Activated CD8-positive, alpha-beta T cell treated with anti-CD3 and anti-CD28 coated beads for 36 hours (primary cell): ENCODE measurements at regions not wholly inside any gene's neighbourhood (a gene's known extent, or its start where the extent isn't known, plus 50 kb on each side); places are given as distances from the start of the nearest gene placed in this dataset.

Experiments used
- ATAC-seq: fragments of 200-7000 bp; cut with Tn5 transposase; one replicate; pipeline ENCODE4 v1.10.0; 2021; ENCODE audit warnings: mild to moderate bottlenecking, moderate library complexity
- CTCF ChIA-PET: fragments of 350-600 bp; sonication (Branson Sonifier 250); formaldehyde crosslinking; loops from one replicate; lab custom pipeline; 2021; ENCODE audit warnings: antibody characterized with exemption; lab: Charles Lee
- POLR2A ChIA-PET: fragments of 350-600 bp; sonication (Branson Sonifier 250); formaldehyde crosslinking; loops from one replicate; lab custom pipeline; 2021; ENCODE audit warnings: antibody characterized with exemption; lab: Charles Lee
- DNase-seq: peaks from one replicate; pipeline ENCODE4 v3.0.0-alpha.2; 2020
- H3K27ac Mint-ChIP-seq: one replicate; pipeline ENCODE4 v1.8.0; 2021; ENCODE audit warnings: mild to moderate bottlenecking, mixed read lengths
- H3K27me3 Mint-ChIP-seq: one replicate; pipeline ENCODE4 v1.8.0; 2021; ENCODE audit warnings: mixed read lengths
- H3K36me3 Mint-ChIP-seq: one replicate; pipeline ENCODE4 v1.8.0; 2021; ENCODE audit warnings: low read depth, mixed read lengths
- H3K4me1 Mint-ChIP-seq: one replicate; pipeline ENCODE4 v1.8.0; 2021; ENCODE audit warnings: low read depth, mixed read lengths
- H3K4me3 Mint-ChIP-seq: one replicate; pipeline ENCODE4 v1.8.0; 2021; ENCODE audit warnings: mild to moderate bottlenecking, moderate library complexity, mixed read lengths
- H3K9me3 Mint-ChIP-seq: one replicate; pipeline ENCODE4 v1.8.0; 2021; ENCODE audit warnings: mixed read lengths
- CTCF ChIP-seq: fragments of 200-600 bp; IDR thresholded peaks from one replicate; pipeline ENCODE4 v1.8.0; 2022; ENCODE audit warnings: antibody characterized with exemption, mild to moderate bottlenecking
- intact Hi-C: fragments of 100-400 bp; cut with micrococcal nuclease; formaldehyde crosslinking; loops from one replicate; pipeline ENCODE4 v1.10.0; 2022

- no peak for TF ChIP-seq CTCF
- Mint-ChIP-seq H3K27ac (no peak overlapping the region), H3K27me3 (peaks cover 12% of the 10 kb centered on the region), H3K4me3 (no peak overlapping the region), H3K36me3 (no peaks in the 10 kb centered on the region), H3K4me1 (no peaks in the 10 kb centered on the region), H3K9me3 (peaks cover 5% of the 10 kb centered on the region)
- ATAC-seq, result no peak
- intact Hi-C loops, result no loop called here
- POLR2A ChIA-PET, result no interaction called here
- no peak for DNase-seq
- CTCF ChIA-PET, result no interaction called here
Observed at GRCh38 chr5:115708819-115709477, 83.1 kb upstream of the TMED7 start.

- ChIA-PET POLR2A (no interaction called here), CTCF (no interaction called here)
- ATAC-seq, result no peak
- no peak overlapping the region for H3K27ac Mint-ChIP-seq
- H3K36me3 Mint-ChIP-seq, result no peaks in the 10 kb centered on the region
- H3K4me1 Mint-ChIP-seq, result no peaks in the 10 kb centered on the region
- H3K9me3 Mint-ChIP-seq, result no peaks in the 10 kb centered on the region
- no peak overlapping the region for H3K4me3 Mint-ChIP-seq
- DNase-seq, result no peak
- intact Hi-C loops, result no loop called here
- H3K27me3 Mint-ChIP-seq, result peaks cover 12% of the 10 kb centered on the region
- no peak for TF ChIP-seq CTCF
Observed at GRCh38 chr5:115703514-115703913, 77.7 kb upstream of the TMED7 start.

GRCh38 chr5:115702025-115702424 lies 76.2 kb upstream of the TMED7 start:
- no peak for TF ChIP-seq CTCF
- intact Hi-C loops, result no loop called here
- no peak overlapping the region for H3K27ac Mint-ChIP-seq
- H3K4me3 Mint-ChIP-seq, result no peak overlapping the region
- CTCF ChIA-PET, result no interaction called here
- ATAC-seq (no peak), DNase-seq (no peak)
- peaks cover 15% of the 10 kb centered on the region for H3K27me3 Mint-ChIP-seq
- H3K9me3 Mint-ChIP-seq, result no peaks in the 10 kb centered on the region
- POLR2A ChIA-PET, result no interaction called here
- H3K4me1 Mint-ChIP-seq, result no peaks in the 10 kb centered on the region
- no peaks in the 10 kb centered on the region for H3K36me3 Mint-ChIP-seq

GRCh38 chr5:115699967-115700366 lies 74.1 kb upstream of the TMED7 start:
- peaks cover 19% of the 10 kb centered on the region for H3K27me3 Mint-ChIP-seq
- TF ChIP-seq CTCF, result no peak
- no peaks in the 10 kb centered on the region for H3K36me3 Mint-ChIP-seq
- H3K4me3 Mint-ChIP-seq, result no peak overlapping the region
- H3K27ac Mint-ChIP-seq, result no peak overlapping the region
- no peaks in the 10 kb centered on the region for H3K9me3 Mint-ChIP-seq
- ATAC-seq (no peak), DNase-seq (no peak)
- H3K4me1 Mint-ChIP-seq, result no peaks in the 10 kb centered on the region
- ChIA-PET CTCF (no interaction called here), POLR2A (no interaction called here)
- intact Hi-C loops, result no loop called here

- no peak for DNase-seq
- H3K27ac Mint-ChIP-seq, result no peak overlapping the region
Observed at GRCh38 chr5:115696141-115696650, 70.4 kb upstream of the TMED7 start.

More at GRCh38 chr5:115696141-115696650, 70.4 kb upstream of the TMED7 start:
- ChIA-PET CTCF (no interaction called here), POLR2A (no interaction called here)
- Mint-ChIP-seq H3K27me3 (peaks cover 19% of the 10 kb centered on the region), H3K9me3 (no peaks in the 10 kb centered on the region), H3K4me1 (no peaks in the 10 kb centered on the region), H3K4me3 (no peak overlapping the region), H3K36me3 (no peaks in the 10 kb centered on the region)
- no peak for TF ChIP-seq CTCF
- ATAC-seq, result no peak
- intact Hi-C loops, result no loop called here
